ENCODE measurements at regions not wholly inside any gene's neighbourhood (a gene's known extent, or its start where the extent isn't known, plus 50 kb on each side); places are given as distances from the start of the nearest gene placed in this dataset.

DNA sequence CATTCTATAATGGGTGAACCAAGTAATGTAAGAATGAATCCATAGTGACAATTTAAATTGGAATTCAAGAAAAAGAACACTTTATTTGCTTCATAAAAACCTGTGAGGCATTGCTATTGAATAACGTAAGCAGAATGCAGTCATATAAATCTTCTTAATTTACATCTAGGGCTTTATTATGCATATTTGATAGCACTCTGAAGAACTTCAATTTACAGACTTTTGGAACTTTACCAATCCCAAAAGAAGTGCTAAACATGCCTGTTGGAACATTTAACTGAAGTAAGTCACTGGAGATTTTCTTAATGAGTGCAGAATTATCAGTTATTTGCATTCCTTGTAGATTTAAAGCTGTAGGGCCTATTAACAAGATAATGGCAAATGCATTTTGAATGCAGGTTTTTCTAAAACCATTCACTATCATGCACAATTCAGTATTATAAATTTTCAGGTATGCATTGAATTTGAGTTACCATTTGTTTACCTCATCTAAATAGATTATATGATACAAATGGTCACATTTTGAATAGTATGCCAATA, 1181.2 kb downstream of the ARAP2 start:
- Histone ChIP-seq H3K27me3 (replicated peaks; ENCODE audit: control insufficient read depth, insufficient read depth, low read length) (no peaks in the 10 kb centered on the region), H3K4me3 (replicated peaks; ENCODE audit: low read depth, low read length) (no peak overlapping the region), H3K36me3 (ENCODE audit: control insufficient read depth, insufficient read depth, low read length) (no peaks in the 10 kb centered on the region)
- no peak for DNase-seq (ENCODE audit: extremely low read depth, insufficient read length)
- TF ChIP-seq, protein P1, sequence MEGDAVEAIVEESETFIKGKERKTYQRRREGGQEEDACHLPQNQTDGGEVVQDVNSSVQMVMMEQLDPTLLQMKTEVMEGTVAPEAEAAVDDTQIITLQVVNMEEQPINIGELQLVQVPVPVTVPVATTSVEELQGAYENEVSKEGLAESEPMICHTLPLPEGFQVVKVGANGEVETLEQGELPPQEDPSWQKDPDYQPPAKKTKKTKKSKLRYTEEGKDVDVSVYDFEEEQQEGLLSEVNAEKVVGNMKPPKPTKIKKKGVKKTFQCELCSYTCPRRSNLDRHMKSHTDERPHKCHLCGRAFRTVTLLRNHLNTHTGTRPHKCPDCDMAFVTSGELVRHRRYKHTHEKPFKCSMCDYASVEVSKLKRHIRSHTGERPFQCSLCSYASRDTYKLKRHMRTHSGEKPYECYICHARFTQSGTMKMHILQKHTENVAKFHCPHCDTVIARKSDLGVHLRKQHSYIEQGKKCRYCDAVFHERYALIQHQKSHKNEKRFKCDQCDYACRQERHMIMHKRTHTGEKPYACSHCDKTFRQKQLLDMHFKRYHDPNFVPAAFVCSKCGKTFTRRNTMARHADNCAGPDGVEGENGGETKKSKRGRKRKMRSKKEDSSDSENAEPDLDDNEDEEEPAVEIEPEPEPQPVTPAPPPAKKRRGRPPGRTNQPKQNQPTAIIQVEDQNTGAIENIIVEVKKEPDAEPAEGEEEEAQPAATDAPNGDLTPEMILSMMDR (IDR thresholded peaks at IDR 0.05; ENCODE audit: insufficient read depth, low read length, poor library complexity, severe bottlenecking): no peak

DNA sequence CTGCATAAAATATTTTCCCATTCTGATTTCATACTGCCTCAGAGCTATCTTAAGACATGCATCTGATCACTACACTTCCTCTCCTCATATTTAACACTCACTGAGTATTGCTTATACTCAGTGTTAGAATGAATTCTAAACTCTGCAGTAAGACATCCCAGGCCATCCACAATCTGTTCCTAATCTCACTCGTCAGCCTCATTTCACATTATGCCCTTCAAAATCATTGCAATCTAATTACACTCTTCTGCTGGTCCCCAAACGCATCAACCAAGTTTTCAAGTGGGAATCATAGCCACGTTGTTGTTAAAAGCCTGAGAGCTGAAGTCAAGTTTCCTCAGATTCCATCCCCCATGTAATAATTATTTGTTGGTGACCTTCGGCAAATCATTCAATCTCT, 1177.9 kb downstream of the ARAP2 start:
- no peak for DNase-seq (ENCODE audit: extremely low read depth, insufficient read length)

DNA sequence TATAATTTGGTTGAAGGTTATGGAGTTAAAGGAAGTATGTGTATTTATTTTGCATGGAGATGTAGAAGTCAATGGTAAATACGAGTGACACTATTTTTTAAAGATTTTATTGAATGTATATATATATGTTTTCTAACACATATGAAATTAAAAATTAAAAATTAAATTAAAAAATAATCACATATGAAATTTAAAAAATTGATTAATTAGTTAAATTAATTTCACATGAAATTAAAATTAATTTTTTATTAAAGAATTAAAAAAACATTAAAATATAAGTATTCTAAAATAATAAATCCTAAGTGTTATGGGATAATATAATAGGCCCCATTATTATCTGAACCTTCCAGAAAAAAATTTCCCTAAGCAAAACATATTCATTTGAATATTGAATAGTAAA, 1163.5 kb downstream of the ARAP2 start:
- Histone ChIP-seq H3K27me3 (replicated peaks; ENCODE audit: control insufficient read depth, insufficient read depth, low read length) (no peaks in the 10 kb centered on the region), H3K4me3 (replicated peaks; ENCODE audit: low read depth, low read length) (no peak overlapping the region), H3K36me3 (ENCODE audit: control insufficient read depth, insufficient read depth, low read length) (no peaks in the 10 kb centered on the region)
- TF ChIP-seq, protein P1 (IDR thresholded peaks at IDR 0.05; ENCODE audit: insufficient read depth, low read length, poor library complexity, severe bottlenecking): no peak
- DNase-seq (ENCODE audit: extremely low read depth, insufficient read length): no peak

More for the DNA sequence above, 1177.9 kb downstream of the ARAP2 start:
- Histone ChIP-seq H3K27me3 (replicated peaks; ENCODE audit: control insufficient read depth, insufficient read depth, low read length) (no peaks in the 10 kb centered on the region), H3K36me3 (ENCODE audit: control insufficient read depth, insufficient read depth, low read length) (no peaks in the 10 kb centered on the region), H3K4me3 (replicated peaks; ENCODE audit: low read depth, low read length) (no peak overlapping the region)
- TF ChIP-seq, protein P1 (IDR thresholded peaks at IDR 0.05; ENCODE audit: insufficient read depth, low read length, poor library complexity, severe bottlenecking): no peak

DNA sequence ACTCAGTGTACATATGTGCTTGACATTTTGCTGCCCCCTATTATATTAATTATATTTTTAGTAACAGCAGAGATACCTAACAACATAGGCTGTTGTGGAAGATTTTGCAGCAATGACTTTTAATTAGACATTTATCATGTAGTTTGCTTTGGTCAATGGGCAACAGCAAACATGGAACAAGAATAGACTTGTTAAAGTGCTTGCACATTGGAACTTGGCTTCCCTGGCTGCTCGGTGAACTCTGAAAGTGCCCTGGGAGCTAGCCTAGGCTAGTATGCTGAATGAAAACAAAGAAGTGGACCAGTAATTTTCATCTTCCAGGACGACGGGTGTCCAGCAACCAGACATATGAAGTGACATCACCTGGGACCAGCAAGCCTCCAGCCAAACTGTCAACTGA, 1157.1 kb downstream of the ARAP2 start:
- no peak overlapping the region for H3K4me3 ChIP-seq (replicated peaks; ENCODE audit: low read depth, low read length)
- no peaks in the 10 kb centered on the region for H3K36me3 ChIP-seq (ENCODE audit: control insufficient read depth, insufficient read depth, low read length)
- H3K27me3 ChIP-seq (replicated peaks; ENCODE audit: control insufficient read depth, insufficient read depth, low read length): no peaks in the 10 kb centered on the region
- TF ChIP-seq, protein P1 (IDR thresholded peaks at IDR 0.05; ENCODE audit: insufficient read depth, low read length, poor library complexity, severe bottlenecking): no peak
- no peak for DNase-seq (ENCODE audit: extremely low read depth, insufficient read length)

DNA sequence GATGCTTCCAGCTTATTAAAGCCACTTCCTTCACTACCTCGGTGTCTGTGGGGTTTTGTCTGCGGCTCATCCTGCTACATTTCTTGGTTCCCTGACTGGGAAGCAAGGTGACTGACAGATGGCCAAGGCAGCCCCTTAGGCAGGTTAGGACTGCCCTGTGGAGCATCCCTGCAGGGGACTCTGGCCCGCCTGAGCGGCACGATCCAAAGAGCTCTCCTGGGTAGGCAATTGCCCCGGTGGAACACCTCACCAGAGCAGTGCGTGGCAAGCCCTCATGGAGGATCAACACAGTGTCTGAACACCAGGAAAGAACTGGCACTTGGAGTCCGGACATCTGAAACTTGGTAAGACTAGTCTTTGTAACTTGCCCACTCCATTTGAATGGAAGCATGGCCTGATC, 1143.4 kb downstream of the ARAP2 start:
- no peak overlapping the region for H3K4me3 ChIP-seq (replicated peaks; ENCODE audit: low read depth, low read length)
- H3K36me3 ChIP-seq (ENCODE audit: control insufficient read depth, insufficient read depth, low read length): no peaks in the 10 kb centered on the region
- DNase-seq (ENCODE audit: extremely low read depth, insufficient read length): no peak
- H3K27me3 ChIP-seq (replicated peaks; ENCODE audit: control insufficient read depth, insufficient read depth, low read length): no peaks in the 10 kb centered on the region
- TF ChIP-seq, protein P1 (IDR thresholded peaks at IDR 0.05; ENCODE audit: insufficient read depth, low read length, poor library complexity, severe bottlenecking): no peak

DNA sequence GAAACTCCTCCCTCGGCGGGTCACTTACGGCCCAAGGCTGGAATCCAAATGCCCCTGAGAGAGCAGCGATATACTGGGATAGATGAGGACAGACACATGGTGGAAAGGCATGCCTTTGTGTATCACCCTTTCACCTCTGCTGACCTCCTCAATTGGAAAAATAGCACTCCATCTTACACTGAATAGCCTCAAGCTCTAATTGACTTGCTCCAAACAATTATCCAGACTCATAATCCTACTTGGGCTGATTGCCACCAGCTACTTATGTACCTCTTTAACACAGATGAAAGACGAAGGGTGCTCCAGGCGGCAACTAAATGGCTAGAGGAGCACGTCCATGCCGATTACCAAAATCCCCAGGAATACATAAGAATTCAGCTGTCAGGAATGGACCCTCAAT, 1142.2 kb downstream of the ARAP2 start:
- H3K4me3 ChIP-seq (replicated peaks; ENCODE audit: low read depth, low read length): no peak overlapping the region

More for the DNA sequence above, 1142.2 kb downstream of the ARAP2 start:
- TF ChIP-seq, protein P1 (IDR thresholded peaks at IDR 0.05; ENCODE audit: insufficient read depth, low read length, poor library complexity, severe bottlenecking): no peak
- DNase-seq (ENCODE audit: extremely low read depth, insufficient read length): no peak
- Histone ChIP-seq H3K36me3 (ENCODE audit: control insufficient read depth, insufficient read depth, low read length) (no peaks in the 10 kb centered on the region), H3K27me3 (replicated peaks; ENCODE audit: control insufficient read depth, insufficient read depth, low read length) (no peaks in the 10 kb centered on the region)
